ENCODE measurements at regions not wholly inside any gene's neighbourhood (a gene's known extent, or its start where the extent isn't known, plus 50 kb on each side); places are given as distances from the start of the nearest gene placed in this dataset.

- ATAC-seq (ENCODE audit: insufficient read depth, low FRiP score) (no peak), DNase-seq (no peak)
- TF ChIP-seq CTCF (IDR thresholded peaks at IDR 0.05; ENCODE audit: control extremely low read depth, extremely low read depth): no peak
- H3K9me3 ChIP-seq (ENCODE audit: control insufficient read depth in 4 of 4, insufficient read depth in 3 of 4, low read length in 3 of 4): peaks cover 0 to 2% (median 0%) of the 10 kb centered on the region in 4 donors
- WGBS, 2 donors: 59 to 93% methylated on average over 3 of the region's 3 CpGs
- no peaks in the 10 kb centered on the region for H3K36me3 ChIP-seq (ENCODE audit: control insufficient read depth in 4 of 4, insufficient read depth in 4 of 4, low read length in 4 of 4)
- no peak overlapping the region for H3K4me3 ChIP-seq
- H3K27ac ChIP-seq (ENCODE audit: low read depth in 1 of 2, low read length in 1 of 2): no peak overlapping the region
- no peaks in the 10 kb centered on the region for H3K4me1 ChIP-seq (ENCODE audit: control insufficient read depth in 5 of 5, insufficient read depth in 5 of 5, low read length in 5 of 5)
- no peaks in the 10 kb centered on the region for H3K27me3 ChIP-seq (ENCODE audit: control insufficient read depth in 3 of 3, insufficient read depth in 3 of 3, low read length in 2 of 3)
- H3K9ac ChIP-seq (ENCODE audit: insufficient read depth in 1 of 2, low read length in 2 of 2): no peak overlapping the region
Measured at GRCh38 chr3:191111722-191112121, 87.3 kb upstream of the OSTN start.

DNA sequence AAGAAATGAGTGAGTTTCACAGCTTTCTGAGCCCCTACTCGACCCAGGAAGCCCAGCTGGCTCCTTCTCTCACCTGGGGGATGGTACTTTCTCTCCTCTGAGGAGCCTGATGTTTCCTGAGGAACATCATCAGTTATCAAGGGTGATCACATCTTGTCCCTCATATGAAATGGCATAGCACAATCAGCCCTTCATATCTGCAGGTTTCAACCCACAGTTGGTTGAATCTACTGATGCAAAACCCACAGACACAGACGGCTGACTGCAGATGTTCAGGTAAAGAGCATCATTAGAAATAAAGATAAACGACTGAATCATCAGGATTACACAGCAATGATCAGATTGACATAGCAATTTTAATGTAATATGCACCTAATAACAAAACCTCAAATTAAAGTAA lies 93.6 kb upstream of the OSTN start:
- Histone ChIP-seq H3K36me3 (ENCODE audit: control insufficient read depth in 4 of 4, insufficient read depth in 4 of 4, low read length in 4 of 4) (no peaks in the 10 kb centered on the region), H3K9me3 (ENCODE audit: control insufficient read depth in 4 of 4, insufficient read depth in 3 of 4, low read length in 3 of 4) (peaks cover 0 to 3% (median 0%) of the 10 kb centered on the region in 4 donors), H3K4me3 (no peak overlapping the region), H3K4me1 (ENCODE audit: control insufficient read depth in 5 of 5, insufficient read depth in 5 of 5, low read length in 5 of 5) (no peaks in the 10 kb centered on the region), H3K9ac (ENCODE audit: insufficient read depth in 1 of 2, low read length in 2 of 2) (no peak overlapping the region), H3K27ac (ENCODE audit: low read depth in 1 of 2, low read length in 1 of 2) (no peak overlapping the region), H3K27me3 (ENCODE audit: control insufficient read depth in 3 of 3, insufficient read depth in 3 of 3, low read length in 2 of 3) (no peaks in the 10 kb centered on the region)
- WGBS, 2 donors: 71% methylated on average over 3 of the region's 3 CpGs
- DNase-seq (no peak), ATAC-seq (ENCODE audit: insufficient read depth, low FRiP score) (no peak)
- no peak for TF ChIP-seq CTCF (IDR thresholded peaks at IDR 0.05; ENCODE audit: control extremely low read depth, extremely low read depth)

- no peak overlapping the region for H3K4me3 ChIP-seq
- ATAC-seq (ENCODE audit: insufficient read depth, low FRiP score) (no peak), DNase-seq (no peak)
- WGBS, 2 donors: 84 to 88% methylated on average over 4 of the region's 4 CpGs
- H3K36me3 ChIP-seq (ENCODE audit: control insufficient read depth in 4 of 4, insufficient read depth in 4 of 4, low read length in 4 of 4): no peaks in the 10 kb centered on the region
- TF ChIP-seq CTCF (IDR thresholded peaks at IDR 0.05; ENCODE audit: control extremely low read depth, extremely low read depth): no peak
- no peaks in the 10 kb centered on the region for H3K27me3 ChIP-seq (ENCODE audit: control insufficient read depth in 3 of 3, insufficient read depth in 3 of 3, low read length in 2 of 3)
- no peak overlapping the region for H3K9ac ChIP-seq (ENCODE audit: insufficient read depth in 1 of 2, low read length in 2 of 2)
- H3K4me1 ChIP-seq (ENCODE audit: control insufficient read depth in 5 of 5, insufficient read depth in 5 of 5, low read length in 5 of 5): no peaks in the 10 kb centered on the region
- no peak overlapping the region for H3K27ac ChIP-seq (ENCODE audit: low read depth in 1 of 2, low read length in 1 of 2)
- no peaks in the 10 kb centered on the region for H3K9me3 ChIP-seq (ENCODE audit: control insufficient read depth in 4 of 4, insufficient read depth in 3 of 4, low read length in 3 of 4)
Measured at GRCh38 chr3:191100516-191100915, 98.5 kb upstream of the OSTN start.

Measured in lung (tissue), 11 donors.